ENCODE measurements at regions not wholly inside any gene's neighbourhood (a gene's known extent, or its start where the extent isn't known, plus 50 kb on each side); places are given as distances from the start of the nearest gene placed in this dataset.
"Not testable (repeated sequence)": the region's sequence is repeated elsewhere in the genome, so short reads cannot be mapped to it uniquely, and the experiment has no call there.

DNA sequence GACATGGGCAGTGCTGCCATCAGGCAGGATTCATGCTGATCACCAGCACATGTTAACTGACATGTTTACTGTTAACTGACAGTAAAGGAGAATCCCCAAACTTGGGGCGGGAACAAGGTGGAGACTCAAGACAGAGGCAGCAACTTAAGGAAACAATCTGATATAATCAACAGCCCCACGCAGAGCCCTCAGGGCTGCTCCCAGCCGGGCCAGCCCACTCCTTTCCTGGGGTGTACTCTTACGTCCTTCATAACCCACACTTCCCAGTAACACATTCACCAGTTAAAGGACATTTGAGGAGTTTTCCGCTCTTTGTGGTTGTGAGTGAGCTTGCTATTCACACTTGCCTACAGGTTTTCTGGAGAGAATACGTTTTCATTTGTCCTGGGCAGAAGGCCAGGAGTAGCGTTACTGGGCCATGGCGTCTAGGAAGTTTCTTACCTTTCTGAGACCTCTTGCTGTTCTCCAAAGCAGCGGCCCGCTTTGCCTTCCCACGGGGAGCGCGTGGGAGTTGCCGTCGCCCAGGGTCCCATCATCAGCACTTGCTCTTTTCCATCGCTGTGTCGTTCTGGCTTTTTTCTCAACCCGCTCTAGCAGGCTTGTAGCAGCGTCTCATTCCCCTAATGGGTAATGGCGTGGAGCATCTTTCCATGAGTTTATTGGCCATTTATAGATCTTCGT is 56.4 kb downstream of the FOXF2 start:
- in situ Hi-C loops (cut with MboI; ENCODE audit: low sequenced_read_pairs) = no loop called here
- H3K27me3 ChIP-seq (ENCODE audit: low read depth) = 0 out of 2 replicates have a peak, but pooled peaks cover 2% of the 10 kb centered on the region
- H3K9me3 ChIP-seq = no peaks in the 10 kb centered on the region
- H3K36me3 ChIP-seq (replicated peaks) = no peaks in the 10 kb centered on the region
- H3K4me1 ChIP-seq = no peaks in the 10 kb centered on the region
- no peak overlapping the region for H3K4me3 ChIP-seq
- DNase-seq (ENCODE audit: low spot score in 2 of 2) = no peak

DNA sequence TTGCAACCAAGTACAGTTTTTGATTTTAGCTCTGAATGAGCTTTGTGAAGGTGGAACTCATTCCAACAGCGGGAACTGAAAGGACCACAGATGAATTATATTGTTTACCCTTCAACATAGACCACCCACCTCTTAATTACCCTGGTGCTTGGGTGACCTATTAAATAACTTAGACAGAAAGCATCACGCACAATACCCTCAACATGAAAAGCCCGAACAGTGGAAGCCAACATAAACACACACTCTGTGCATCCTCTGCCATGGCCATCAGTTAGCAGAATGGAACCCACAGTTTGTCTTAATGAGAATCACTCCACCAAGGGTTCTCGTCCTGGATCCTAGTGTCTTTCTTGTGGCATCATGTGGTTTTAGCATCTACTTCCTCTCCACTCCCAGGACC is 60.5 kb downstream of the FOXF2 start:
- DNase-seq (ENCODE audit: low spot score in 2 of 2) = no peak
- in situ Hi-C loops (cut with MboI; ENCODE audit: low sequenced_read_pairs) = no loop called here
- H3K36me3 ChIP-seq (replicated peaks) = no peaks in the 10 kb centered on the region
- peaks cover 2% of the 10 kb centered on the region; the same call in 1 of the 2 replicates for H3K9me3 ChIP-seq
- 0 out of 2 replicates have a peak, but pooled peaks cover 2% of the 10 kb centered on the region for H3K27me3 ChIP-seq (ENCODE audit: low read depth)
- no peaks in the 10 kb centered on the region for H3K4me1 ChIP-seq
- H3K4me3 ChIP-seq = no peak overlapping the region

- Histone ChIP-seq H3K36me3 (replicated peaks) (no peaks in the 10 kb centered on the region), H3K4me1 (no peaks in the 10 kb centered on the region), H3K4me3 (no peak overlapping the region), H3K27me3 (ENCODE audit: low read depth) (0 out of 2 replicates have a peak, but pooled peaks cover 2% of the 10 kb centered on the region), H3K9me3 (peaks cover 2% of the 10 kb centered on the region; the same call in 1 of the 2 replicates)
- in situ Hi-C loops (cut with MboI; ENCODE audit: low sequenced_read_pairs) = no loop called here
- DNase-seq (ENCODE audit: low spot score in 2 of 2) = no peak
Observed at GRCh38 chr6:1453024-1453423, 63.6 kb downstream of the FOXF2 start.

GRCh38 chr6:1456816-1457215 is 67.4 kb downstream of the FOXF2 start:
- H3K4me1 ChIP-seq = peaks cover 20% of the 10 kb centered on the region
- H3K9me3 ChIP-seq; H3K4me3 ChIP-seq; in situ Hi-C loops (cut with MboI; ENCODE audit: low sequenced_read_pairs); DNase-seq (ENCODE audit: low spot score in 2 of 2); H3K36me3 ChIP-seq (replicated peaks); H3K27me3 ChIP-seq (ENCODE audit: low read depth): not testable (repeated sequence)

DNA sequence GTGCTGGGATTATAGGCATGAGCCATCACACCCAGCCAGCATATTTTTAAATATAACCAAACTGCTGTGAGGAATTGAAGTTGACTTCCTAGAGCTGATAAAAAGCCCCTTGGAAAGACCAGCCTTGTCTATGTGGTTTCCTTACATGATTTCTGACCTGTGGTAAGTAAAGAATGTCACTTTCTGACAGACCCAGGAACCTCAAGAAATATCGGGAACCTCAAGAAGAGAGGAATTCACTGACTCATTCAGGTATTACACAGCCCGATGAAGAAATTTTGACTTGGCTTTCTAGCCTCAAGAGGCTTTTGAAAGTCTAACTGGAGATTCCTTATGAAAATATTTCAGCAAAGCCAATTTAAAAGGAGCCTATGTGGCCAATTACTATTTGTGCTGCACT is 71.8 kb downstream of the FOXF2 start:
- Histone ChIP-seq H3K9me3 (no peaks in the 10 kb centered on the region), H3K36me3 (replicated peaks) (no peaks in the 10 kb centered on the region), H3K4me3 (no peak overlapping the region), H3K27me3 (ENCODE audit: low read depth) (no peaks in the 10 kb centered on the region), H3K4me1 (peaks cover 22% of the 10 kb centered on the region)
- DNase-seq (ENCODE audit: low spot score in 2 of 2) = no peak
- in situ Hi-C loops (cut with MboI; ENCODE audit: low sequenced_read_pairs) = no loop called here

- peaks cover 24% of the 10 kb centered on the region for H3K4me1 ChIP-seq
- DNase-seq (ENCODE audit: low spot score in 2 of 2) = no peak
- H3K36me3 ChIP-seq (replicated peaks) = no peaks in the 10 kb centered on the region
- H3K27me3 ChIP-seq (ENCODE audit: low read depth) = no peaks in the 10 kb centered on the region
- H3K4me3 ChIP-seq = no peak overlapping the region
- in situ Hi-C loops (cut with MboI; ENCODE audit: low sequenced_read_pairs) = no loop called here
- no peaks in the 10 kb centered on the region for H3K9me3 ChIP-seq
Observed at GRCh38 chr6:1461736-1462135, 72.4 kb downstream of the FOXF2 start.

GRCh38 chr6:1463275-1463674 is 73.9 kb downstream of the FOXF2 start:
- DNase-seq (ENCODE audit: low spot score in 2 of 2) = no peak
- Histone ChIP-seq H3K27me3 (ENCODE audit: low read depth) (no peaks in the 10 kb centered on the region), H3K4me1 (peaks cover 24% of the 10 kb centered on the region), H3K36me3 (replicated peaks) (no peaks in the 10 kb centered on the region), H3K4me3 (no peak overlapping the region), H3K9me3 (no peaks in the 10 kb centered on the region)
- in situ Hi-C loops (cut with MboI; ENCODE audit: low sequenced_read_pairs) = no loop called here

DNA sequence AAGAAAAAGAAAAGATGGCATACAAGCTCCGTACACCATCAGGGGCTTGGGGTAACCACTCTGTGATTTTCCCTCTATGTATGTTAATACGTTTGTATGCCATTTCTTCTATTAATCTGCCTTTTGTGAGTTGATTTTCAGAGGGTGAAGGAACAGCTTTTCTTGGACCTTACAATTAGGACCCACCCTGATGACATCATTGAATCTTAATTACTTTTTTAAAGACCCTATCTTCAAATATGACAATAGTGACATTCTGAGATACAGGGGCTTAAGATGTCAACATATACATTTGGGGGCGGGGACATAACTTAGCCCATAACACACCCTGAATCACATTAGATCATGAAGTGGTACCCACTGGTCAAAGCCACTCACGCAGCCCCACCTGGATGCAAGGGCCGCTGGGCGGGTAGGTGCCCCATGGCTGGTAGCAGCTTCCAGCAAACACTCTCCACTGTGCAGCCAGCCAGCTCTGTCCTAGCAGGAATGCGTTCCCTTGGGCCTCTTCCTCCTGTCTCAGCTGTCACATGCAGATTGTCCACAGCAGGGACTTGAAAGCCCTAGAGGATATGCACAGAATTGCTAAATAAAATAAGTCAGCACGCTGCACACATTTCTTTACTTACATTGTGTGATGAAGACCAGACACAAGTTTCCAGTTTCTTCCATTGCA is 74.5 kb downstream of the FOXF2 start:
- Histone ChIP-seq H3K36me3 (replicated peaks) (no peaks in the 10 kb centered on the region), H3K4me3 (no peak overlapping the region), H3K27me3 (ENCODE audit: low read depth) (no peaks in the 10 kb centered on the region), H3K9me3 (no peaks in the 10 kb centered on the region), H3K4me1 (peaks cover 24% of the 10 kb centered on the region)
- DNase-seq (ENCODE audit: low spot score in 2 of 2) = no peak
- in situ Hi-C loops (cut with MboI; ENCODE audit: low sequenced_read_pairs) = no loop called here

DNA sequence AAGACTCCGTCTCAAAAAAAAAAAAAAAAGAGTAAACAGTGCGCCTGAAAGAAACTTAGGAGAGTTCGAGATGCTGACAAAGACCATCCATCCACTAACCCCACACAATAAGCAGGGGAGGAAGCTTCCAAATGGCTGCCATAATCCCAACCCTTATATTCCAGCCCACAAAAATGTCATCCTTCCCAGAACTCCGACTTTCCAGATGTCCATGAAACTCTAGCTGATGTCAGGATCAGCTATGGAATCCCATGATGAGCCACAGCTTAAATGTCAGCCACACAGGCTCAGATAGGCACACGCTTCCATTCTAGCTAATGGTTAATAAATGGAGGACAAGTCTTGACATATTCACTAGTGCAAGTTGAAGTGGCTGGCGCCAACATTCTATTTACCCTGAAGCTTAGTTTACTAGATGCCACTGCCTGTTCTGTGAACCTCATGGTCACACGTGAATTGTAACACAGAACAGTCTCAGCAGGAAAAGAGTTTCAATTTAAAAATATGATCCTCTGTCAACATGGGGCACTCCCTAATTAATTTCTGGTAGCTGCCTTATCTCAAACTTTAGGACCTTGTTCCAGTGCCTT is 75.5 kb downstream of the FOXF2 start:
- in situ Hi-C loops (cut with MboI; ENCODE audit: low sequenced_read_pairs) = no loop called here
- no peak for DNase-seq (ENCODE audit: low spot score in 2 of 2)
- H3K36me3 ChIP-seq (replicated peaks) = no peaks in the 10 kb centered on the region

GRCh38 chr6:1468126-1468525 is 78.8 kb downstream of the FOXF2 start:
- Histone ChIP-seq H3K36me3 (replicated peaks) (no peaks in the 10 kb centered on the region), H3K27me3 (ENCODE audit: low read depth) (no peaks in the 10 kb centered on the region), H3K4me3 (no peak overlapping the region), H3K4me1 (peaks cover 5% of the 10 kb centered on the region), H3K9me3 (no peaks in the 10 kb centered on the region)
- DNase-seq (ENCODE audit: low spot score in 2 of 2) = no peak
- in situ Hi-C loops (cut with MboI; ENCODE audit: low sequenced_read_pairs) = no loop called here

More for the DNA sequence above, 75.5 kb downstream of the FOXF2 start:
- Histone ChIP-seq H3K4me3 (no peak overlapping the region), H3K9me3 (no peaks in the 10 kb centered on the region), H3K27me3 (ENCODE audit: low read depth) (no peaks in the 10 kb centered on the region), H3K4me1 (peaks cover 14% of the 10 kb centered on the region)

GRCh38 chr6:1470040-1470439 is 80.7 kb downstream of the FOXF2 start:
- no peaks in the 10 kb centered on the region for H3K27me3 ChIP-seq (ENCODE audit: low read depth)
- H3K36me3 ChIP-seq (replicated peaks) = no peaks in the 10 kb centered on the region
- no peak for DNase-seq (ENCODE audit: low spot score in 2 of 2)
- in situ Hi-C loops (cut with MboI; ENCODE audit: low sequenced_read_pairs) = no loop called here
- H3K4me1 ChIP-seq = peaks cover 5% of the 10 kb centered on the region
- H3K9me3 ChIP-seq = no peaks in the 10 kb centered on the region
- no peak overlapping the region for H3K4me3 ChIP-seq

DNA sequence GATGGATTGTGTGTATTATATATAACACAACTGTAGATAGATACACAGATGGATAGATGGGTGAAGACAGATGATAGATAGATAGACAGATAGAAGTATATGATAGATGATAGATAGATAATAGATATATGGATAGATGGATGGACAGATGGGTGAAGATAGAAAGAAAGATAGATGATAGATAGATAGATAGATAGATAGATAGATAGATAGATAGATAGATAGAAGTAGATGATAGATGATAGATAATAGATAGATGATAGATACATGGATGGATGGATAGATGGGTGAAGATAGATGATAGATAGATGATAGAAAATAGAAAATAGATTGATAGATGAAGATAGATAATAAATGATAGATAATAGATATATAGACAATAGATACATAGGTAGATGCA is 83.3 kb downstream of the FOXF2 start:
- no peaks in the 10 kb centered on the region for H3K4me1 ChIP-seq
- H3K36me3 ChIP-seq (replicated peaks) = no peaks in the 10 kb centered on the region
- no peak for DNase-seq (ENCODE audit: low spot score in 2 of 2)
- no peak overlapping the region for H3K4me3 ChIP-seq
- no peaks in the 10 kb centered on the region for H3K9me3 ChIP-seq
- H3K27me3 ChIP-seq (ENCODE audit: low read depth) = no peaks in the 10 kb centered on the region
- in situ Hi-C loops (cut with MboI; ENCODE audit: low sequenced_read_pairs) = no loop called here

DNA sequence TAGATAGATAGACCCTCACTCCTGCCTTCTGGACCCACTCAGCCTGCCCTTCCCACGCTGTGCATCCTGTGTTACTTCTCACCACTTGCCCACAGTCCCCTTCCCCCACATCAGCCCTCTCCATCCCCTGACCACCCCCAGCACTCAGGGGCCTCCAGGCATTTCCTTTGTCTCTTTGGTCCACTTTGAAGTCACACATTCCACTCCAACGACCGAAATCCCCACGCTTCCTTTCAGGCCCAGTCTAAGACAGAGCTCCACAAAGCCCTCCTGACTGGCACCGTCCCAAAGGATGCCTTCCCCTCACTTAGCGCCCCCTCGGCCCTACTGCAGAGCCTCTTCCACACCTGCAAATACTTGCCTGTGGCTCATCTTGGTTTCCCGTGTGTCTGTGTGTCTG is 83.8 kb downstream of the FOXF2 start:
- H3K27me3 ChIP-seq (ENCODE audit: low read depth) = no peaks in the 10 kb centered on the region
- no peak overlapping the region for H3K4me3 ChIP-seq
- in situ Hi-C loops (cut with MboI; ENCODE audit: low sequenced_read_pairs) = no loop called here
- no peak for DNase-seq (ENCODE audit: low spot score in 2 of 2)
- no peaks in the 10 kb centered on the region for H3K9me3 ChIP-seq
- no peaks in the 10 kb centered on the region for H3K4me1 ChIP-seq
- H3K36me3 ChIP-seq (replicated peaks) = no peaks in the 10 kb centered on the region

DNA sequence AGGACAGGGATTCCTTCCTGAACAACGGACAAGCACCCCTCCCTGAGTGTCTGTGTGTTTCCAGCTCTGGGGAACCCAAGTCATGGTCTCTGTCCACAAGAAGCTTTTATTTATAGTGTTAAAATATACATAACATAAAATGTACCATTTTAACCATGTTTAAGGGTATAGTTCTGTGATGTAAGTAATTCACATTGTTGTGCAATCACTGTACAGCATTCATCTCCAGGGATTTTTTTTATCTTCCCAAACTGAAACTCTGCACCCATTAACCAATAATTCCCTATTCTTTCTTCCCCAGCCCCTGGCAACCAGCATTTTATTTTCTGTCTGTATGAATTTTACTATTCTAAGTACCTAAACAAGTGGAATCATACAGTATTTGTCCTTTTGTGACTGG is 84.2 kb downstream of the FOXF2 start:
- H3K4me3 ChIP-seq = no peak overlapping the region
- no peaks in the 10 kb centered on the region for H3K9me3 ChIP-seq
- H3K36me3 ChIP-seq (replicated peaks) = no peaks in the 10 kb centered on the region
- no peak for DNase-seq (ENCODE audit: low spot score in 2 of 2)
- no peaks in the 10 kb centered on the region for H3K27me3 ChIP-seq (ENCODE audit: low read depth)
- in situ Hi-C loops (cut with MboI; ENCODE audit: low sequenced_read_pairs) = no loop called here
- no peaks in the 10 kb centered on the region for H3K4me1 ChIP-seq

Measured in HAP-1 (cell line).